Mesendoderm (in vitro differentiated cells): ENCODE measurements at regions not wholly inside any gene's neighbourhood (a gene's known extent, or its start where the extent isn't known, plus 50 kb on each side); places are given as distances from the start of the nearest gene placed in this dataset.
A peak's percentile ranks its signal among the peaks of the same experiment; 100 is the strongest.

Experiments used
- DNase-seq: peaks from one replicate; pipeline ENCODE4 v3.0.0; 2013
- H2AK5ac ChIP-seq: 2 replicates; pipeline ENCODE4 v1.6.1; 2013; ENCODE audit warnings: low read length, inconsistent platforms
- H2BK120ac ChIP-seq: 2 replicates; pipeline ENCODE4 v1.6.1; 2013; ENCODE audit warnings: low read depth, mild to moderate bottlenecking, low read length, moderate library complexity, mixed read lengths
- H2BK15ac ChIP-seq: replicated peaks from 2 replicates; pipeline ENCODE4 v1.6.1; 2013; ENCODE audit warnings: low read depth, mild to moderate bottlenecking, moderate library complexity
- H2BK5ac ChIP-seq: 2 replicates; pipeline ENCODE4 v1.6.1; 2013; ENCODE audit warnings: low read length, inconsistent platforms
- H3K18ac ChIP-seq: 2 replicates; pipeline ENCODE4 v1.6.1; 2013; ENCODE audit warnings: mild to moderate bottlenecking, low read length, mixed read lengths
- H3K23ac ChIP-seq: one replicate; pipeline ENCODE4 v1.6.1; 2013; ENCODE audit warnings: low read length
- H3K27ac ChIP-seq: 2 replicates; pipeline ENCODE4 v1.5.1; 2013; ENCODE audit warnings: low read depth, mild to moderate bottlenecking, inconsistent platforms, low read length, moderate library complexity
- H3K27me3 ChIP-seq: 2 replicates; pipeline ENCODE4 v1.6.1; 2013; ENCODE audit warnings: low read length, control low read depth, mild to moderate bottlenecking, inconsistent platforms; ENCODE audit not compliant: insufficient read depth, poor library complexity
- H3K36me3 ChIP-seq: 2 replicates; pipeline ENCODE4 v1.6.1; 2013; ENCODE audit warnings: low read length, inconsistent platforms; ENCODE audit not compliant: control insufficient read depth, insufficient read depth
- H3K4ac ChIP-seq: one replicate; pipeline ENCODE4 v1.6.1; 2013; ENCODE audit warnings: low read depth, mild to moderate bottlenecking, low read length, moderate library complexity
- H3K4me1 ChIP-seq: 2 replicates; pipeline ENCODE4 v1.6.1; 2013; ENCODE audit warnings: low read depth, low read length, inconsistent platforms; ENCODE audit not compliant: control insufficient read depth
- H3K4me2 ChIP-seq: 2 replicates; pipeline ENCODE4 v1.6.1; 2013; ENCODE audit warnings: low read length
- H3K4me3 ChIP-seq: 2 replicates; pipeline ENCODE4 v1.5.1; 2013; ENCODE audit warnings: mild to moderate bottlenecking, low read length
- H3K56ac ChIP-seq: one replicate; pipeline ENCODE4 v1.6.1; 2013; ENCODE audit warnings: low read length
- H3K79me1 ChIP-seq: 2 replicates; pipeline ENCODE4 v1.6.1; 2013; ENCODE audit warnings: low read length, inconsistent platforms
- H3K79me2 ChIP-seq: 2 replicates; pipeline ENCODE4 v1.6.1; 2013; ENCODE audit warnings: mild to moderate bottlenecking, low read length; ENCODE audit not compliant: control insufficient read depth, insufficient read depth
- H3K9ac ChIP-seq: 2 replicates; pipeline ENCODE4 v1.6.1; 2013; ENCODE audit warnings: low read length, inconsistent platforms
- H4K5ac ChIP-seq: one replicate; pipeline ENCODE4 v1.6.1; 2013; ENCODE audit warnings: low read length
- H4K8ac ChIP-seq: one replicate; pipeline ENCODE4 v1.6.1; 2013; ENCODE audit warnings: low read depth, mild to moderate bottlenecking, control low read depth, low read length, moderate library complexity
- WGBS: extraction: QIAGEN DNeasy Blood & Tissue Kit; methylation state at CpG from one replicate; pipeline ENCODE4 v1.1.7; 2013; ENCODE audit warnings: low lambda C conversion rate, missing lambda C conversion rate; ENCODE audit not compliant: insufficient coverage; ENCODE audit errors: extremely low coverage; 5-methylcytosine and 5-hydroxymethylcytosine counted together

DNA sequence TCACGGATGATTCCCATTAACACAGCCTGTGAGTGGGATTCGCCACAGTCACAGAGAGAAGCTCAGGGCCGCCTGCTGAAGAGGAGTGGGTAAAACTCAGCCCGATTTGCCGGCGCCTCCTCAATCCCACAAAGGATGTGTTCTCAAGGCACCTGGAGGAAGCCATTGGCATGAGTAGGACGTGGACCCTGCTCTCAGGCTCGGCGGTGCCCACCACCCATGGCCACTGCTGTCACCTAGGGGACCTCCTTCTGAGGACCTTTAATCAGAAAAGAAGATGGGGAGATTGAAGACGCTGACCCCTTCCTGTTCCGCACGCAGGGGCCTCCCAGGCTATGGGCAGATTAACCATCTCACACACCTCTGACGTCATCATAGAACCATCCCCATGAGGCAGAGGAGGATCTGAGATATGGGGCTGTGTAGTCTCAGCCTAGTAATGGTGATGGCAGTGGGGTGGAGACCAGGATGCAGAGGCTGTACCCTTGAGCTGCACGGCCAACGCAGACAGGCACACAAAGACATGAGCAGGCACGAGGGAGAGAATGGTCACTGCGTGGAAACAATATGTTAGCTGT, 571.8 kb downstream of the BRD1 start:
- H3K23ac ChIP-seq = no peak overlapping the region
- H2AK5ac ChIP-seq = no peak overlapping the region
- no peak overlapping the region for H3K4me3 ChIP-seq
- no peak overlapping the region for H3K18ac ChIP-seq
- no peak overlapping the region for H3K56ac ChIP-seq
- H3K79me1 ChIP-seq = no peaks in the 10 kb centered on the region
- no peak overlapping the region for H3K9ac ChIP-seq
- no peak overlapping the region for H2BK5ac ChIP-seq
- no peak overlapping the region for H4K5ac ChIP-seq
- no peak for DNase-seq
- WGBS = no CpG with 5 or more reads among the region's 17 CpGs
- H3K4ac ChIP-seq = no peak overlapping the region
- no peak overlapping the region for H4K8ac ChIP-seq
- H3K27ac ChIP-seq = no peak overlapping the region
- H3K4me2 ChIP-seq = no peak overlapping the region
- no peaks in the 10 kb centered on the region for H3K27me3 ChIP-seq
- no peaks in the 10 kb centered on the region for H3K79me2 ChIP-seq
- H2BK15ac ChIP-seq = no peak overlapping the region
- H3K36me3 ChIP-seq = no peaks in the 10 kb centered on the region
- no peaks in the 10 kb centered on the region for H3K4me1 ChIP-seq
- H2BK120ac ChIP-seq = no peak overlapping the region

DNA sequence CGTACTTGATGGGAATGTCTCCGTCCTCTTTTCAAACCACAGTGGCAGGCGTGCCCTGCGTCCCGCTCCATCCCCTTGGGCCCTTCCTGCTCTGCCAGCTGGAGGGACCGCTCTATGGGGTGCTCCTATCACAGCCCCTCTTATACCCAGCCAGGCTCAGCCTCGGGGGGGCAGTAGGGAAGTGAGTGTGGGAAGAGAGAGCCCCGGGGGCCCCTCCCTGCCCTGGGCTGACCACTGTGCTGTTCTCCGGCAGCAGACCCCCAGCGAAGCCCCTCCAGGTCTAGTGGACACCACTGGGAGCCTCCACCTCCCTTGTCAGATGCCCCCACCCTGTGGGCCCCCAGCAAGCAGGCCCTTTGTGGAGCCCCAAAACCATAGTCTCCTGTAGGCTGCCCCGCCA, 572.5 kb downstream of the BRD1 start:
- Histone ChIP-seq H3K36me3 (no peaks in the 10 kb centered on the region), H2BK120ac (no peak overlapping the region), H3K9ac (no peak overlapping the region), H3K4me1 (no peaks in the 10 kb centered on the region), H2BK5ac (no peak overlapping the region), H2BK15ac (no peak overlapping the region), H3K56ac (no peak overlapping the region), H2AK5ac (no peak overlapping the region), H3K23ac (no peak overlapping the region), H3K27me3 (no peaks in the 10 kb centered on the region), H3K4ac (no peak overlapping the region), H4K8ac (no peak overlapping the region), H3K79me1 (no peaks in the 10 kb centered on the region), H4K5ac (no peak overlapping the region), H3K4me2 (no peak overlapping the region), H3K18ac (no peak overlapping the region), H3K4me3 (no peak overlapping the region), H3K27ac (no peak overlapping the region), H3K79me2 (no peaks in the 10 kb centered on the region)
- no peak for DNase-seq
- no CpG with 5 or more reads among the region's 11 CpGs for WGBS

DNA sequence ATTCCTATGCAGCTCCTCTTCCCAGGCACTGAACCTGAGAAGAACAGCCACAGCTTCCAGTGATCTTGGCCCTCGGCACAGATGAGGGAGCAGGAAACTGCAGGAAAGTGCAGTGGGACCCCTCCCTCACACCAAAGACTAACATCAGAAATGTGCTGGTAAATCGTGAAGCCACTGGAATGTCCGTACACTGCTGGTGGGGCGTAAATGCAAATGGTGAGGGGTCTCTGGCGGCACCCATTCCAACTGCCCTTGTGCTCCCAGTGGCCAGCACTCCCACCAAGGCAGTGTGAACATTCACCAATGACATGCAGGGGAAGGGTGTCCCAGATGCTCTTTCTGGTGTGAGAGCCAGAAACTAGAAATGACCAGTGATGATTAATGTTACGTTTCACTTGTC, 574.0 kb downstream of the BRD1 start:
- no peak overlapping the region for H3K23ac ChIP-seq
- no peak overlapping the region for H3K56ac ChIP-seq
- no peak overlapping the region for H2AK5ac ChIP-seq
- no CpG with 5 or more reads among the region's 6 CpGs for WGBS
- H3K79me2 ChIP-seq = no peaks in the 10 kb centered on the region
- no peak overlapping the region for H3K18ac ChIP-seq
- no peaks in the 10 kb centered on the region for H3K79me1 ChIP-seq
- no peak overlapping the region for H4K8ac ChIP-seq
- no peaks in the 10 kb centered on the region for H3K27me3 ChIP-seq
- no peak for DNase-seq
- H3K27ac ChIP-seq = no peak overlapping the region
- no peaks in the 10 kb centered on the region for H3K4me1 ChIP-seq
- H2BK5ac ChIP-seq = no peak overlapping the region
- no peak overlapping the region for H3K4me3 ChIP-seq
- H3K9ac ChIP-seq = no peak overlapping the region
- H3K4ac ChIP-seq = no peak overlapping the region
- H4K5ac ChIP-seq = no peak overlapping the region
- H2BK120ac ChIP-seq = no peak overlapping the region
- no peak overlapping the region for H2BK15ac ChIP-seq
- H3K4me2 ChIP-seq = no peak overlapping the region
- H3K36me3 ChIP-seq = no peaks in the 10 kb centered on the region

DNA sequence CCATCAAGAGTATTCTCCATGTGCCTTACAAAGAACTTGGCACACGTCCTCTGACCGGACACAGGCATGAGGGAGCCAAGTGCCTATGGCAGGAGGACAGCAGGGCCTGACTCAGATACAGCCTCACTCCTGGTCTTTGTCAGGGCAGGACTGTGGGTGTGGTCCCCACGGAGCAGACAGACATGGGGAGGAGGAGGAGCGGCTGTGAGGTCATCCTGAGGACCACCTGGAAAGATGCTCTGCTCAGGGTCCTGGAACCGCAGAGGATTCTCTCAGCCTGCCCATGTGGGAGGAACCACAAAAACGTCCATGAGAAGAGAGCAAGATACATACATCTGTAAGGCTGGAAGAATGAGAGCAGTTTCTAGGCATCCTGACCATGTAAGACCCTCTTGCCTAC, 576.3 kb downstream of the BRD1 start:
- no peak overlapping the region for H4K8ac ChIP-seq
- H2BK120ac ChIP-seq = no peak overlapping the region
- H3K36me3 ChIP-seq = no peaks in the 10 kb centered on the region
- no peak overlapping the region for H3K9ac ChIP-seq
- no peak overlapping the region for H3K18ac ChIP-seq
- H3K27ac ChIP-seq = no peak overlapping the region
- no peaks in the 10 kb centered on the region for H3K4me1 ChIP-seq
- H4K5ac ChIP-seq = no peak overlapping the region
- no peak overlapping the region for H2AK5ac ChIP-seq
- no peak overlapping the region for H2BK15ac ChIP-seq
- no peak overlapping the region for H3K56ac ChIP-seq
- H3K23ac ChIP-seq = no peak overlapping the region
- H3K4ac ChIP-seq = no peak overlapping the region
- no peak for DNase-seq
- H3K79me2 ChIP-seq = no peaks in the 10 kb centered on the region
- no peak overlapping the region for H3K4me3 ChIP-seq
- no peaks in the 10 kb centered on the region for H3K27me3 ChIP-seq
- no peak overlapping the region for H2BK5ac ChIP-seq
- H3K79me1 ChIP-seq = no peaks in the 10 kb centered on the region
- WGBS = no CpG with 5 or more reads among the region's 6 CpGs
- no peak overlapping the region for H3K4me2 ChIP-seq

DNA sequence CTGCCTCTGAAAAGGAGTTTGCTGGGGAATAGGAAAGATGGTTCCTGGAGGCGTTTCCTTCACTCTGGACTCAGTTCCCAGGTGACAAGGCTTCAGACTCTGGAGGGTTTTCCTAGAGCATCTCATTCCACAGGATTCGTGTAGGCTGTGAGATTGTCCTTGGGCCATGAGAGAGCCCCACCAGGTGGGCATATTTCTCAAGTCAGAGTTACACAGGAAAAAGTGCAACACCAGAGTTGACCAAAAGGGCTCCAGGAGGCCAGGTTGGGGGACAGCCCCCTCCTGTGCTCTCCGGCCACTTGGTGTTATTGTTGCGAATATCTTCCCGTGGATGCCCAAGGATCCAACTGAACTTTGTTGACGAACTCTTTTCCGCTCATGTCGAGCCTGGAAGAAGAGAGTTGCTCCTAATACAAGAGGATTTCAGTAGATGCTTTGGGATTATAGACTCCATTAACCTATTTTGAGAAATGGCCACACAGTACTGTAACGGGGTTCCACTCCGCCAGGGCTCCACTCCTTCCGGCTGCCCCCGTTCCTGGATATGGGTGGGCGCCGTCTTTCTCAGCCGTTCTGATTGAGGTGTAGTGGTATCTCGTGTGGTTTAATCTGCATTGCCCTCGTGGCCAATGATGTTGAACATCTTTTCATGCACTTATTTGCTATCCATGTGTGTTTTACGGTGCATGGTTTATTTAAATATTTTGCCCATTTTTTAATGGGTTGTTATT, 580.3 kb downstream of the BRD1 start:
- WGBS = no CpG with 5 or more reads among the region's 18 CpGs
- H3K4me3 ChIP-seq = no peak overlapping the region
- no peak overlapping the region for H3K4me2 ChIP-seq
- H2BK120ac ChIP-seq = no peak overlapping the region
- no peak overlapping the region for H3K4ac ChIP-seq
- no peak overlapping the region for H4K8ac ChIP-seq
- no peaks in the 10 kb centered on the region for H3K36me3 ChIP-seq
- H3K9ac ChIP-seq = no peak overlapping the region
- no peaks in the 10 kb centered on the region for H3K4me1 ChIP-seq
- H3K56ac ChIP-seq = no peak overlapping the region
- peak; percentile 44 for DNase-seq
- no peak overlapping the region for H2AK5ac ChIP-seq
- no peak overlapping the region for H3K18ac ChIP-seq
- H3K27me3 ChIP-seq = no peaks in the 10 kb centered on the region
- no peak overlapping the region for H4K5ac ChIP-seq
- H3K23ac ChIP-seq = no peak overlapping the region
- H2BK5ac ChIP-seq = no peak overlapping the region
- H3K79me2 ChIP-seq = no peaks in the 10 kb centered on the region
- H2BK15ac ChIP-seq = no peak overlapping the region
- H3K79me1 ChIP-seq = no peaks in the 10 kb centered on the region
- no peak overlapping the region for H3K27ac ChIP-seq
